ENCODE measurements at regions not wholly inside any gene's neighbourhood (a gene's known extent, or its start where the extent isn't known, plus 50 kb on each side); places are given as distances from the start of the nearest gene placed in this dataset.
"Not testable (repeated sequence)": the region's sequence is repeated elsewhere in the genome, so short reads cannot be mapped to it uniquely, and the experiment has no call there.

DNA sequence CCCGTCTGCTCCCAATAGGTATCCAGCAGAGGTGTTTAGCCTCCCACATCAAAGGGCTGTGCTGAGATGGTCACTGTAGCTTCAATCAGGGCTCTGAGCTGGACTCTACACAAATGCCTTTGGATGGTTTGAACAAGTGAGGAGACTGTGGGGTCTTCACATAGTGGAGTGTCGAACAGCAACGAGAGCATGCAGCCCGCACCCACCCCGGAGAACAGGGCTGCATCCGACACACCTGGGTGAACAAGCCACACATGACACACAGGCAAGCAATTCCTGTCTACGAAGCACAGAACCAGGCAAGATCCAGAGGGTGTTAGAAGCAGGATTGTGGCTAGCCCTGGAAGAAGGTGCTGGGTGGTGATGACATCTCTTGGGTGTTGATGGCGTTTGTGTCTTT lies 58.0 kb upstream of the FGF3 start:
- no peak overlapping the region for H3K4me3 Mint-ChIP-seq
- TF ChIP-seq CTCF (IDR thresholded peaks at IDR 0.05): no peak
- Histone ChIP-seq H3K27me3 (ENCODE audit: control insufficient read depth, insufficient read depth, low read length) (no peaks in the 10 kb centered on the region), H3K4me3 (ENCODE audit: low read length) (no peak overlapping the region), H3K36me3 (ENCODE audit: control insufficient read depth, insufficient read depth, low read length) (no peaks in the 10 kb centered on the region), H3K9me3 (ENCODE audit: control insufficient read depth, insufficient read depth, low read length) (no peaks in the 10 kb centered on the region), H3K27ac (ENCODE audit: low read length) (no peak overlapping the region), H3K4me1 (ENCODE audit: control insufficient read depth, insufficient read depth, low read length) (no peaks in the 10 kb centered on the region)
- H3K27me3 Mint-ChIP-seq (ENCODE audit: low read depth in 2 of 2): peaks cover 0 to 2% of the 10 kb centered on the region in 2 donors
- ATAC-seq (no peak), DNase-seq (no peak)
- H3K9me3 Mint-ChIP-seq: no peaks in the 10 kb centered on the region
- H3K36me3 Mint-ChIP-seq: no peaks in the 10 kb centered on the region
- WGBS (ENCODE audit: insufficient coverage): 86% methylated on average over 8 of the region's 8 CpGs
- no peak overlapping the region for H3K27ac Mint-ChIP-seq
- intact Hi-C loops (cut with micrococcal nuclease): no loop called here
- H3K4me1 Mint-ChIP-seq: peaks cover 0 to 4% of the 10 kb centered on the region in 2 donors

GRCh38 chr11:69877704-69878103 lies 58.5 kb upstream of the FGF3 start:
- H3K27ac Mint-ChIP-seq; H3K36me3 Mint-ChIP-seq; DNase-seq; H3K4me3 Mint-ChIP-seq; H3K4me1 Mint-ChIP-seq; H3K27me3 ChIP-seq (ENCODE audit: control insufficient read depth, insufficient read depth, low read length); H3K36me3 ChIP-seq (ENCODE audit: control insufficient read depth, insufficient read depth, low read length); H3K27ac ChIP-seq (ENCODE audit: low read length); H3K4me1 ChIP-seq (ENCODE audit: control insufficient read depth, insufficient read depth, low read length); intact Hi-C loops (cut with micrococcal nuclease); H3K9me3 ChIP-seq (ENCODE audit: control insufficient read depth, insufficient read depth, low read length); H3K27me3 Mint-ChIP-seq (ENCODE audit: low read depth in 2 of 2); ATAC-seq; H3K4me3 ChIP-seq (ENCODE audit: low read length); H3K9me3 Mint-ChIP-seq: not testable (repeated sequence)
- WGBS (ENCODE audit: insufficient coverage): 82% methylated on average over 6 of the region's 7 CpGs

DNA sequence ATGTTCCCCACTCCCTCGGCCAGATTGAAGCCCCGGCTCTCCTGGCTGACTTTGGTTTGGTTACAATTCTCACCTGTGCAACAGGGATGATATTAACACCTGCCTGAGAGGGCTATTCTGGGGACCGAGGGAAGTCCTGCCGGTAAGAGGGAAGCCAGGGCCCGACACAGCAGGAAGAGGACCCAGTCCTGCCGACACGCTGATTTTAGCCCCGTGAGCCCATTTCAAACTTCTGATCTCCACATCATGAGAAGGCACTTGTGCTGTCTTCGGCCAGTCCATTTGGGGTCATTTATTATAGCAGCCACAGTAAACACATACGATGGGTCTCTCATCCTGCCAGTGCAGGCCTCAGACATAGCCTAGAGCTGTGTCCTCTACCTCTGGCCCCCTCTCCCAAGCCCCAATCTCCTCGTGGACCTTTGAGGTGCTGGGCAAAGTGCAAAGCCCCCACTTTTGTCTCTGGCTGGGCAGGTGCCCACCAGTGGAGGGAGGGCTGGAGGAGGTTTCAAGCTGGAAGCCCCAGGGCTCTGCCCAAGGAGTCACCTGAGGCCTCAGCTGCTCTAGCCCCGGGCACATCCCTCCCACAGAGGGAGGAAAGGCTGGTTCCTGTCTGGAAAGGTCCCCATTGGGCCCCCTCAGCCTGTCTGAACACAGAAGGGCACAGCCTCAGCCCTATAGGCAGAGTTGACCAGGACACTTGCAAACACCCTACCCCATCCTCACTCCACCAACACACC lies 59.1 kb upstream of the FGF3 start:
- Mint-ChIP-seq H3K4me1 (no peaks in the 10 kb centered on the region), H3K27me3 (ENCODE audit: low read depth in 2 of 2) (peaks cover 0 to 2% of the 10 kb centered on the region in 2 donors), H3K36me3 (no peaks in the 10 kb centered on the region), H3K4me3 (no peak overlapping the region), H3K27ac (no peak overlapping the region), H3K9me3 (no peaks in the 10 kb centered on the region)
- Histone ChIP-seq H3K4me1 (ENCODE audit: control insufficient read depth, insufficient read depth, low read length) (no peaks in the 10 kb centered on the region), H3K4me3 (ENCODE audit: low read length) (no peak overlapping the region), H3K9me3 (ENCODE audit: control insufficient read depth, insufficient read depth, low read length) (no peaks in the 10 kb centered on the region), H3K27ac (ENCODE audit: low read length) (no peak overlapping the region), H3K27me3 (ENCODE audit: control insufficient read depth, insufficient read depth, low read length) (no peaks in the 10 kb centered on the region), H3K36me3 (ENCODE audit: control insufficient read depth, insufficient read depth, low read length) (no peaks in the 10 kb centered on the region)
- 80% methylated on average over 12 of the region's 12 CpGs for WGBS (ENCODE audit: insufficient coverage)
- intact Hi-C loops (cut with micrococcal nuclease): no loop called here
- no peak for ATAC-seq
- no peak for TF ChIP-seq CTCF (IDR thresholded peaks at IDR 0.05)
- no peak for DNase-seq

- 68% methylated on average over 11 of the region's 11 CpGs for WGBS (ENCODE audit: insufficient coverage)
- H3K36me3 ChIP-seq (ENCODE audit: control insufficient read depth, insufficient read depth, low read length): no peaks in the 10 kb centered on the region
- H3K4me3 ChIP-seq (ENCODE audit: low read length): no peak overlapping the region
- no peak overlapping the region for H3K4me3 Mint-ChIP-seq
- intact Hi-C loops (cut with micrococcal nuclease): no loop called here
- H3K9me3 ChIP-seq (ENCODE audit: control insufficient read depth, insufficient read depth, low read length): no peaks in the 10 kb centered on the region
- no peaks in the 10 kb centered on the region for H3K4me1 Mint-ChIP-seq
- H3K27me3 ChIP-seq (ENCODE audit: control insufficient read depth, insufficient read depth, low read length): no peaks in the 10 kb centered on the region
- peaks cover 0 to 4% of the 10 kb centered on the region in 2 donors for H3K27me3 Mint-ChIP-seq (ENCODE audit: low read depth in 2 of 2)
- no peak for DNase-seq
- H3K27ac Mint-ChIP-seq: no peak overlapping the region
- H3K9me3 Mint-ChIP-seq: no peaks in the 10 kb centered on the region
- no peaks in the 10 kb centered on the region for H3K4me1 ChIP-seq (ENCODE audit: control insufficient read depth, insufficient read depth, low read length)
- no peaks in the 10 kb centered on the region for H3K36me3 Mint-ChIP-seq
- no peak for ATAC-seq
- TF ChIP-seq CTCF (IDR thresholded peaks at IDR 0.05): no peak
- H3K27ac ChIP-seq (ENCODE audit: low read length): no peak overlapping the region
These were observed 59.9 kb upstream of the FGF3 start for GRCh38 chr11:69878927-69879728.

Data from natural killer cell (primary cell).